ENCODE measurements at regions not wholly inside any gene's neighbourhood (a gene's known extent, or its start where the extent isn't known, plus 50 kb on each side); places are given as distances from the start of the nearest gene placed in this dataset.

DNA sequence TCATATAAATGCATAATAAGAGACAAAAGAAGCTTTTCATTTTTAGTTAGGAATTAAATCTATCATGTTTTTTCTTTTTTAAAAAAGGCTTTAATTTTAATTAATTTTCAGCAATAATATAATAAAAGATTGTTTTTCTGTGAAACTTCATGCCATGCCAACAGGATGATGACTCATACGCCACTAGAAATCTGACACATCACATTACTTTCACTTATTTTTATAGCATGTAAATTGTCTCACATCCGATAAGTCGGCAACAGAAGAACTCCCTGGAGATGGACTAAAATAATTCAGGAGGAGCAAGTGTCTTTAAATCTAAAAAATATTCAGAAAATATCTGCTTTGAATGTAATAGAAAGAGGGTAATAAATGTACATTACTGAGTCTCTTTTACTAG lies 1024.2 kb upstream of the ACVR2A start:
- no peak for DNase-seq (ENCODE audit: low read depth in 2 of 2)

DNA sequence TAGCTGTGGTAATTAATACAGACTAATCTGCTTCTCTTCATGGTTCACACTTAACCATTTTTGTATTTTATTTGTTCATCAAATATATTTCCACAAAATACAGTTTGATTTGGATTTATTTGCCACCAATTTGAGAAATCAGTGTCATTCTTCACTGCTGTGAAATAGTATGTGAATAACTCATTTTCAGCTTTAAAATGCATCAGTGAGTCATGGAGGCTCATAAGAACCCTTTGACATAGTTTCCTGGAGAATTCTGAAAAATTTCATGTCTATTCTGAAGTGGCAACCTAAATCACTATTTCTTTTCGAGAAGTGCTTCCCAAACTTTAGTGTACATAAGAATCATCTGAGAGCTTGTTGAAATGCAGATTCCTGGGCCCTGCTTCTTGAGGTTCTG lies 1026.7 kb upstream of the ACVR2A start:
- peak; percentile 7 to 9 for DNase-seq (ENCODE audit: low read depth in 2 of 2)

DNA sequence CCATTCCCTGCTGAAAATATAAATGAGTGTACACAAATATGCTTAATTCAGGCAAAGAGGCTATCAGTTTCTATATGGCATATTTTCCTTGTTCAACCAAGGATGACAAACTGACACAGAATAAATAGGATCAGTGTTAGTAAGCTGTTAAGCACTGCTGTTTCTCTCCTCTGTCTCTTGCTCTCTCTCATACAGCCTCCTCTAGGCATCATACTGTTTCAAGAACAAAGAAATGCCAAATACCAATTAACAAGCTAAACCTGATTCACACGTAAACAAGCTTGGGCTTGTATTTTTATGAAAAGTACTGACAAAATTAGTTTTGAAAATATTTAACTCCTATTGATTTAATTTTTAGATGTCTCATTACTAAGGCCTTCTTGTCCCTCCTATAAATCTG lies 1027.2 kb upstream of the ACVR2A start:
- DNase-seq (ENCODE audit: low read depth in 2 of 2): no peak

DNA sequence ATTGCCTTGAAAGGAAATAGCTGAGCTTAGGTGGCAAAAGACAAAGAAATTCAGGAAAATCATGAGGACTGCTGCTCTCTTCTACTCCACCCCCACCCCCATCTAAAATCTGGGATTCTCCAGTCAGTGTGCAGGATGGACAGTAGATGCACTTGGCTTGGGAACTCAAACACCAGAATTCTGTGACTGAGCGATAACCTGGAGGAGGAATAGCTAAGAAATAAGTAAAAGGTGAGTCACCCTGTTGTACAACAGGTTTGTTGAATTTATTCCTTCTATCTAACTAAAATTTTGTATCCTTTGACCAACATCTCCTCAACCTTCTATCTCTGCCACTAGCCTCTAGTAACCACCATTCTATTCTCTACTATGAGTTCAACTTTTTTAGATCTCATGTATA lies 1029.9 kb upstream of the ACVR2A start:
- DNase-seq (ENCODE audit: low read depth in 2 of 2): no peak

DNA sequence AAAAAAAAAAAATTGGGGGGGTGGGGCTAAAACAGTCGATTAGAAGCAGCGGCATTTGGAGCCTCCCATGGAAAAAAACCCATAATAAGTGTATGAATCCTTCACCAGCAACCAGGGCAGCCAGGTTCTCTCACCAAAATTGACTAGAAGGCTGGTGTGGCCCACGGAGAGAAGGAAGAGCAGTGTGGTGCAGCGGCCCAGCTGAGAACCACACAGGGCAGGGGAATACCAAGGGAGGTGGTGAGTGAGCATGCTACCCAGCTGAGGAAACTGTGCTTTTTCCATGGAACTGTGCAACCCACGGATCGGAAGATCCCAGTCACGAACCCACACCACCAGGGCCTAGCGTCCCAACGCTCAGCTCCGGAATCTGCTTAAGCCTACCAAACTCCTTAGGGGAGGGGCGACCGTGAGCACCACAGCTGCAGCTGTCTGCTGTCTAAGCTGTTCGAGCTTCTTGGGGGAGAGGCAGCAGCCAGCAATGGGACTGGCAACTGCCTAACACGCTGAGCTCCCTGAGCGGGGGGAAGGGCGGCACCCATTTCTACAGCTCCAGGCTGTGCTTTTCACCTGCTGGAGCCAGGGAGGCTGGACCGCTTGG lies 1037.2 kb upstream of the ACVR2A start:
- DNase-seq (ENCODE audit: low read depth in 2 of 2): no peak

DNA sequence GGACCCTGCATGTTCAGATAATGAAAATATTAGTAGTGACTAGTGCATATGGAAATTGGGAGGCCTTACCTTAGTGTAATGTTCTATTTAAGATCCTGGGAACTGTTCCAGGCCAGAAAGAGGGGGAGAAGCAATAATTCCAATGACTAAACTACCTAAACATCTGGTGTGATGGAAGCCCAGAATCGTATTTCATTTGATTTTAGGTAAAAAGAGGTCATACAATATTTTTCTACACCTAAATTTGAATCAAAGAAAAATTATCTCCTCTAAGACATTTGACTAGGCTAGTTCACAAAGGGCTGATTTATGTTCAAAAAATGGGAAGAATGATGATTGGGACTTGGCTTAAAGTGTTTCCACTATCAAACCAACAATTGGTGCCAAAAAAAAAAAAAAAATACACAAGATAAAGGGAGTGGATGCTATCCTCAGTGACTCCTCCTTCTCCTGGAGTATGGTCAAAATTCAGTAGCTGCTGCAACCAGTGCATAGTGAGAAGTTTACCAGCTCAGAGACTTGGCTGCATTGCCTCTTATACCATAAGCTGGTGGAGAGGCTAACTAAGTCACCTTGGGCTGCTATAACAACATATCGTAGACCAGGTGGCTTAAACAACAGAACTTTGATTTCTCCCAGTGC lies 1038.3 kb upstream of the ACVR2A start:
- peak; percentile 56 to 61 for DNase-seq (ENCODE audit: low read depth in 2 of 2)

DNA sequence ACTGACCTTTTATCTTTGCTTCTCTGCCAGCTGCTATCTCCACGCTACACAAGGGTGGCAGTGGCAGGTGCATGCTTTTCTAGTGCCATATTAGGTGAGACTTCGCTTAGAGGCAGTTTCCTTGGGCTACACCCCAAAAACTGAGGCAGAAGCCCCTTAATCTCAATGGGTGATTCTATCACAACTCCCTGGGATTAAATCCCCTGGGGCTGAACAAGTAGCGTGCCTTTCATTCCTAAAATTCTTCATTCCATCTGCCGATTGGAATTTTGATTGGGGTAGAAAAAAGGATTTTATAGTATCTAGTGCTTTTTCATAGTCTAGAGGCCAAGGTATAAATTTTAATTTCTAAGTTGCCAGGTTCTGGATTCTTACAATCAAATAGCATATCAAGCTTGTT lies 1040.5 kb upstream of the ACVR2A start:
- DNase-seq (ENCODE audit: low read depth in 2 of 2): no peak

DNA sequence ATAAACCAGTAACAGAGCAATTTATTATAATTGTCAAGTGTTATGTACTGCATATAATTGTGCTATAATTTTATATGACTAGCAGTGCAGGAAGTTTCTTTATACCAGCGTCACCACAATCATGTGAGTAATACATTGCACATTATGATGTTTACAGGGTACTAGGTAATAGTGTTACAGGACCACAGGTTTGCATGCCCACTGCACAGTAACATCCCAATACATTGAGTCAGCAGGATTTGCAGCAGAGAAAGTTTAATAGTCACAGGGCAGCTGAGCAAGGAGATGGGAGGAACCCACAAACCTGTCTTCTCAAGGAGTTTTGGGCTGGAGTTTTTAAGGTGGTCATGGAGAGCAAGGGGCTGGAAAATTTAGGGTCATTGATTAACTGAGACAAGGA lies 1042.9 kb upstream of the ACVR2A start:
- DNase-seq (ENCODE audit: low read depth in 2 of 2): no peak

DNA sequence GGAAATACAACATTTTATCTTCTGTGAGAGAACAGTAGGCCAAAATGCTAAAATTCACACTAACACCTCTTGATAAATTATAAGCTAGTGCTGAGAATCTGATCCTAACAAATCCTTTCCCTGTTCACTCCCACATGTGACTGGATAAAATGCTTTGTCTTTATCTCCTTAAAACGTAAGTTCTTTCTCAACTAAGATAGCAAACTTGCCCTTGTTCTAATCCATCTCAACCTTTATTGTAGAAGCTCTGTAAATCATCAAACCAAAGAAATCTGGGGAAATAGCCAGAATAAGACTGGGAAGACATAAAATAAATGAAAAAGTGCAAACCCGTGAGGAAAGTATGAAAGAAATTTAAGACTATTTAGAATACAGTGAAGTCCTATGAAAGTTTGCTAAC lies 1058.4 kb upstream of the ACVR2A start:
- no peak for DNase-seq (ENCODE audit: low read depth in 2 of 2)

DNA sequence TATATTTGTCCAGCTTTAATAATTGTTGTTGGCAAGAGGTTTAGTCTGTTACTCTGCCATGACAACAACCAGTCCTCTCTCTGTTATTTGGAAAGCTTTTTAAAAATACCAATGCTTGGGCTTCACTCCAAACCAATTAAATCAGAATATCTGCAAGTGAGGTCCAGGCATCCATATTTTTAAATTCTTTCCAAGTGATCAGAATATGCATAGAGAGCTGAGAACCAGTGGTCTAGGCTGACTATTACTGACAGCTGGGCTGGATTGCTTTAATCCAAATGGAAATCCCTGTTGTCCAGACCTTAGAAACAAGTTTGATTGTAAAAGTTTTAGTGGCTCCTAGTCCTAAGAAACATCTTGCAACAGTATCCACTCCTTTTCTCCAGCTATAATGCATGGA lies 1059.7 kb upstream of the ACVR2A start:
- DNase-seq (ENCODE audit: low read depth in 2 of 2): no peak

DNA sequence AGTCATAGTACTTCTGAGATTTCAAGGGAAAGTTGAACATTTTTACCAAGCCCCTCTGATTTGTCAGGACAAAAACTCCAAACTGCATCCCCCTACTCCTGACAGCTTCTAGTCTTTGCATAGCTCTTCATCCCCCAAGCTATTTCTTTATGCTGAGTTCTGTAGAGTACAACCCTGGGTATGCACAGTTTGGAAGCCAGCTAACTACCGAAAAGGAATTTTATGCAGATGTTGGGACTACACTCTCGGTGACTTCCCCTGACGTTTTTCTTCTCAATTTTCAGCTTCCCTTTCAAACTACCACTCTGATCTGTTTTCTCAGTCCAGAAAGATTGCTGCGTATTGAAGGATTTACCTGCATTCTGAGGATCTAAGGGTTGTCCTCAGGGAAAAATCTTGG lies 1060.2 kb upstream of the ACVR2A start:
- DNase-seq (ENCODE audit: low read depth in 2 of 2): no peak

DNA sequence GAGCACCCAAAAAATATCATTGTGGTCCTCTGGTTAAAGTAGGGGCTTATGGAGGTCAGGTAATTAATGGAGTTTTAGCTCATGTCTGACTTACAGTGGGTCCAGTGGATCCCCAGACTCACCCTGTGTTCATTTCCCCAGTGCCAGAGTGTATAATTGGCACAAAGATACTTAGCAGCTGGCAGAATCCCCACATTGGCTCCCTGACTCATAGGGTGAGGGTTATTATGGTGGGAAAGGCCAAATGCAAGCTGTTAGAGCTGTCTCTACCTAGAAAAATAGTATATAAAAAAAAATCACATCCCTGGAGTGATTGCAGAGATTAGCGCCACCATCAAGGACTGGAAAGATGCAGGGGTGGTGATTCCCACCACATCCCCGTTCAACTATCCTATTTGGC lies 1067.6 kb upstream of the ACVR2A start:
- no peak for DNase-seq (ENCODE audit: low read depth in 2 of 2)

DNA sequence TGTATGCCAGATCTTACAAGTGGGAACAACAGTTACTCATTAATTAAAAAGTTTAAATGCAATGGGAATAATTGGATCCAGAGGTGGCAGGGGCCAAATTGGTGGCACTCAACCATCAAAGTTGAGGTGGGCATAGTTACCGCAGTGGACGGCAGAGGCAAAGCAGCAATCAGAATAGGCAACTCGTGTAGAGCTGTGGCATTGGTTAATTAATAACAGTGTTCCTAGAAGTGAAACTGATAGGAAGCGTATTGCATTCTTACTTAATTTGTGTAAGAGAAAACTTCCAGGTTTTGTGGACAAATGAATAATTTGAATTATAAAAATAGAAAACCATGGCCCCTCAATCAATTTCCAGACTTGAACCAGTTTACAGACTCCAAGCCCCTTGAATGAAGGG lies 1068.2 kb upstream of the ACVR2A start:
- DNase-seq (ENCODE audit: low read depth in 2 of 2): no peak

DNA sequence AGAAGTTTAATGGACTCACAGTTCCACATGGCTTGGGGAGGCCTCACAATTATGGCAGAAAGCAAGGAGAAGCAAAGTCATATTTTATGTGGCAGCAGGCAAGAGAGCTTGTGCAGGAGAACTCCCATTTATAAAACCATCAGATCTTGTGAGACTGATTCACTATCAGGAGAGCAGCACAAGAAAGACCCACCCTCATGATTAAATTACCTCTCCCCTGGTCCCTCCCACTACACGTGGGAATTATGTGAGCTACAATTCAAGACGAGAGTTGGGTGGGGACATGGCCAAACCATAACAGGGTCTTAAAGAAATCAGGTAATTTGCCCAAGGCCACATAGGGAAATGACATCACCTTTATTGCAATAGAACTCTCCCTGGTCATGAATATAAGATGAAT lies 1073.3 kb upstream of the ACVR2A start:
- no peak for DNase-seq (ENCODE audit: low read depth in 2 of 2)

DNA sequence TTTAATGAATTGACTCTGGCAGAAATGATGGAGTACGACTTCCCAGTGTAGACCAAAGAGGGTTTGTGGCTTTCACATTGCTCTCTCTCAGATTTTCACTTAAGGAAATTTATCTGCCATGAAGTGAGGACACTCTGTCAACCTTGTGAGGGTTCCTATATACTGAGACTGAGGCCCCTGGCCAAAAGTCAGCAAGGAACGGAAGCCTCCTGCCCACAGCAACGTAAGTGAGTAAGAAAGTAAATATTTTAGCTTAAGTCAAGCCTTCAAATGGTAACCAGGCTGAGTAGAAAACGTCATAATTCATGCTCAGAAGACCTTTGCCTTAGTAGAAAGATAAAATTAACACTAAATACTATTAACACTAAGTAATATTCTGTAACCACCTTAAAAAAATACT lies 1080.5 kb upstream of the ACVR2A start:
- no peak for DNase-seq (ENCODE audit: low read depth in 2 of 2)

DNA sequence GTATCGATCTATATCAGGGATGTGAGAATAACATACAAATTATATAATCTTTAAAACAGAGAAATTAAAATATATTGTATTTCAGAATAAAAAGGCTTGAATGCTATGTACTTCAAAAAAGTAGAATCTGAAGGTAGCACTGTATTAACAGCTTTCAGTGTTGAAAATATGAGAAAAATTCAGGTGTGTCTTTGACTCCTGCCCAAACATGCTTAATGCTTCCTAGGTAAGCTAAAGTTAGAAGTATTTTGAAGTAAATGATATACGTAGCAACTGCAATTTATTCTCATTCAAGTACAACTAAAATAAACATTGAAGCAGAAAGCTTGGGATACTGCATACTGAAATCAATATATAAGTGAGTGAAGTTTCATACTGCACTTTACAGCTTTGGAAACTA lies 1082.0 kb upstream of the ACVR2A start:
- no peak for DNase-seq (ENCODE audit: low read depth in 2 of 2)

DNA sequence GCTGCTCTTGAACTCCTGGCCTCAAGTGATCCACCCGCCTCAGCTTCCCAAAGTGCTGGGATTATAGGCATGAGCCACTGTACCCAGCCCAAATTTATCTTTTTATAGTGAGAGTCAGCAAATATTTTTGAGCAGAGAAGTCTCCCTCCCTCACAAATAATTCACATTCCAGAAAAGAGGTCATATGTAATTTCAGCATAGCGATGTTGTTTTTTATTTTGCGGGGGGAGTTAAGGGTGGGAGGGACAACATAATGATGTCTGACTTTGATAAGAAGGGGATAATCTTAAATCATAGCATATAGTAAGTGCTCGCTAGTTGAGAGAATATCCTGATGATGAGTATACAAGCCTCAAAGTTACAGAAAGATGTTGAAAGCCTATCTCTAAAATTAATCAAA lies 1090.2 kb upstream of the ACVR2A start:
- no peak for DNase-seq (ENCODE audit: low read depth in 2 of 2)

DNA sequence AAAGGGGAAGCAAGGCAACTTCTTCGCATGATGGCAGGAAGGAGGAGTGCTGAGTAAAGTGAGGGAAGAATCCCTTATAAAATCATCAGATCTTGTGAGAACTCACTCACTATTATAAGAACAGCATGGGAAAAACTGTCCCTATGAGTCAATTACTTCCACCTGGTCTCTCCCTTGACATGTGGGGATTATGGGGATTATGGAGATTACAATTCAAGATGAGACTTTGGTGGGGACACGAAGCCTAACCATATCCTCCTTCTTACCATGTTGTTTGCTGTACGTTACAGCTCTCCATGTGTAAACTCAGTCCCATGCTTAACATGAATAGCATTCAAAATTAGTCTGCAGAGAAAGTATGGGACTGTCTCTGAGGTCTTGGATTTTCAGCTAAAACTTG lies 1096.8 kb upstream of the ACVR2A start:
- no peak for DNase-seq (ENCODE audit: low read depth in 2 of 2)

DNA sequence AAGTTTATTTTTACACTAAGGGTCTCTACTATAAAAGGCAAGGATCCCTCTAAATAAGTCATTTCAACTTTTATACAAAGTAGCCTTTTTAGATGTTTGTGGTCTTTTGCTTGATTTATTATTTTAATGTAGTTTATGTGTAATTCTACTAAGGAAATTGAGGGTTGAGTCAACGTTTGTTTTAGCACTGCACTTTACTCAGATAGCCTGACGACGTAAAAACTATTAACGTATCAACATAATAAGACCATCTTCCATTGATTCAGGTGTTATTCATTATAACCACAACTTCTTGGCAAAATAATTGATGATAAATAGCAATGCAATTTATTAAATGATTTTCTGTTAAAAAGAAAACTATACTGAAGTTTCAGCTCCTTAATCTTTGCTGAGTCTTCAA lies 1103.6 kb upstream of the ACVR2A start:
- DNase-seq (ENCODE audit: low read depth in 2 of 2): no peak

DNA sequence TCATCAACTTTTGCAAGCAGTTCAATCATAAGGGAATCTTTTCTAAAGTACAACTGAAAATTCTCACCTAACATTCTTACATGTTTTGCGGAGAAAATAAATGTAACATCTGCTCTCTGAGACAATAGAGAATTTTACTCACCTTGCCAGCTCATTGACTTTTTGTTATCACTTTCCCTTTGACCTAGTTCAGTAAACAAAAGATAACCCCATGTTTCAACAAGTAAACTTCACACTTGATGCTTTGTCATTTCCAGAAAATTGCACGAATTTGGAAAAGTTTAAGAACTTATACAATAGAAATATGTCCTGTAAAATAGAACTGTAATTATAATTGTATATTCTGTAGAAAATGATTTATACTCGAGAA lies 1110.0 kb upstream of the ACVR2A start:
- DNase-seq (ENCODE audit: low read depth in 2 of 2): no peak

DNA sequence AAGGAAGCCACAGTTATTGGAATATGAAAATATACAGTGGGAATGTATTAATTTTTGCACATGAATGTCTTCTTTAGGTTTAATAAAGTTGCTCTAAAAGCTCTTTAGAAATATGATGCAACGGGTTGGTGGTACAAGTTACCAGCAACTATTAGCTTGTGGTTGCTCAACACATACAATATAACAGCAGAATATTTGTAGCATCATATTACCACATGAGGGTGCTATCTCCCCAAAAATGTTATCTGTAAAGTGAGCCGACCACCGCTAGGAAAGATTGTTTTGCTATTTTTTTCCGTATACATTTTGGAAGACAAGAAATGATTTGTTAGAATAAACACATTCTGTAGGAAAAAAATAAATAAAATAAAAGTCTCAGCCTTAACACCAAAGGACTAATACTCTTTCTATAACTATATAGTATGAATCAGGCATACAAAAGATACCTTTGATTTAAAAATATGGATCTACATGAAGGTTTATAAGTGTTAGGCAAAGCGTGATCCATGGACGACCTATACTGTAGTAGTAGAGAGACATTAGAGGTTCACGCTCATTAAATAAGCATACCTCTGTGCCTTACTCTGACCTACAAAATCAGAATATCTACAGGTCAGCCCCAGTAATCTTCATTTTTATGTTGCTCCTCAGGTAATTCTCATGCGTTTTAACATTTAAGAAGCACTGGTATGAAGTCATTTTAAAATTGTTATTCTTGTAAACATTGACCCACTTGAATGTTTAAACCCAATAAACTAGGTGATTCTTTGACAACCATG lies 1110.6 kb upstream of the ACVR2A start:
- DNase-seq (ENCODE audit: low read depth in 2 of 2): peak; percentile 47 to 51

DNA sequence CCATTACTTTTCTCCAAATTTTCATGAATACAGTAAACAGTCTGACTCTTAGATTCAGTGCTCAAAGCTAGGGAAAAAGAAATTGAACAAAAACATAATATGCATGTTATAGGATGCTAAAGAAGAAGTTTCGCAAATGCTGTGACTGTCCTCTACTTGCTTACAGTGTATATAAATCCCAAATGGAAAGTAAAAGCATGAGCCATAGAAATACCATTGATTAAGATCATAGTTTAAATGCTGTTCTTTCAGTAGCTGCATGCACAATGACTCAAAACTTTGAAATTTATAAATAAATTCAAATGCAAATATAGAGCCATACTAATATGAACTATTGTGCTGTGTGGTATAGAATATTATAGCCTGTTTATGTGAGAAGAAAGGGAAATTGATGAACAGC lies 1113.9 kb upstream of the ACVR2A start:
- no peak for DNase-seq (ENCODE audit: low read depth in 2 of 2)

DNA sequence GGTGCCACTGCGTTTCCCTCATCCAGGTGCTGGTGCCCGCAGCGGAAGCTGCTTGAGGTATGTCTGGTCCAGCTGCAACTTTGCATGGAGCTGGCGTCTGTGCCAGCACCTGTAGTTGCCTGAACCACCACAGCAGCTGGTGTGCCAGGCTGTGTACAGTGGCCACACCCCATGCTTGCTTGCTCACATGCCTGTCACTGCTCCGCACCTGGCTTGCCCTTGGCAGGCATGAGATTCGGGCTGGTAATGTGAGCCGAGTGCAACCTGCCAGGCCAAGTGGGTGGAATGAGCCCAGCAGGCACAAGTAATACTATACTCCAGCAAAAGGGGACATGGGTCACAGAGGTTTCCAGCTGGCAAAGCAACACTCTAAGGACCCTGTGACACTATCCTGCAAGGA lies 1123.3 kb upstream of the ACVR2A start:
- no peak for DNase-seq (ENCODE audit: low read depth in 2 of 2)
